CD14-positive monocyte (primary cell): ENCODE measurements at regions not wholly inside any gene's neighbourhood (a gene's known extent, or its start where the extent isn't known, plus 50 kb on each side); places are given as distances from the start of the nearest gene placed in this dataset.
A peak's percentile ranks its signal among the peaks of the same experiment; 100 is the strongest.

Experiments used
- DNase-seq, 3 donors: peaks; one replicate each; pipeline ENCODE4 v3.0.0-alpha.2; 2011 to 2022
- H2AFZ ChIP-seq: 2 replicates; pipeline ENCODE4 v1.6.0; 2012; ENCODE audit warnings: mild to moderate bottlenecking, low read depth, low read length, inconsistent platforms; ENCODE audit not compliant: insufficient read depth, poor library complexity, severe bottlenecking
- H3K27ac ChIP-seq, 2 donors: 1 replicate in 1 of 2; 2 replicates in 1 of 2; pipeline ENCODE4 v1.5.1; 2012 to 2013; ENCODE audit warnings: low read length in 2 of 2, control low read depth in 1 of 2, inconsistent platforms in 1 of 2, low read depth in 1 of 2, mild to moderate bottlenecking in 1 of 2
- H3K27me3 ChIP-seq, 2 donors: one replicate each; pipeline versions ENCODE4 v1.6.0 to v1.6.1; 2011 to 2013; ENCODE audit warnings: low read length in 2 of 2; ENCODE audit not compliant: control insufficient read depth in 2 of 2, insufficient read depth in 2 of 2
- H3K36me3 ChIP-seq, 2 donors: replicated peaks in 1 of 2; 1 replicate in 1 of 2; 2 replicates in 1 of 2; pipeline versions ENCODE4 v1.5.1 to v1.6.1; 2012 to 2013; ENCODE audit warnings: low read length in 2 of 2, control low read depth in 1 of 2, inconsistent platforms in 1 of 2, mild to moderate bottlenecking in 1 of 2; ENCODE audit not compliant: insufficient read depth in 2 of 2, control insufficient read depth in 1 of 2
- H3K4me1 ChIP-seq, 2 donors: 1 replicate in 1 of 2; 2 replicates in 1 of 2; pipeline versions ENCODE4 v1.5.1 to v1.6.1; 2012 to 2013; ENCODE audit warnings: low read length in 2 of 2, control low read depth in 1 of 2, inconsistent platforms in 1 of 2, mild to moderate bottlenecking in 1 of 2, moderate library complexity in 1 of 2; ENCODE audit not compliant: insufficient read depth in 2 of 2, control insufficient read depth in 1 of 2
- H3K4me2 ChIP-seq: replicated peaks from 2 replicates; pipeline ENCODE3; 2012; ENCODE audit warnings: low read length, moderate library complexity, mild to moderate bottlenecking; ENCODE audit not compliant: poor library complexity, severe bottlenecking; ENCODE audit errors: extremely low read depth
- H3K4me3 ChIP-seq, 3 experiments: fragments of 200-600 bp in 1 of 3; sonication (generic) in 1 of 3; replicated peaks in 1 of 3; 1 replicate in 2 of 3; 2 replicates in 1 of 3; pipeline ENCODE4 v1.5.1; 2011 to 2013; ENCODE audit warnings: low read length in 3 of 3, mild to moderate bottlenecking in 3 of 3, control low read depth in 2 of 3, low read depth in 2 of 3, inconsistent platforms in 1 of 3, moderate library complexity in 1 of 3
- H3K79me2 ChIP-seq: 2 replicates; pipeline ENCODE4 v1.6.0; 2012; ENCODE audit warnings: mild to moderate bottlenecking, control low read depth, inconsistent platforms, low read length, moderate library complexity; ENCODE audit not compliant: insufficient read depth
- H3K9ac ChIP-seq: 2 replicates; pipeline ENCODE4 v1.6.0; 2017; ENCODE audit warnings: low read length, mild to moderate bottlenecking; ENCODE audit not compliant: insufficient read depth, poor library complexity, severe bottlenecking
- H3K9me3 ChIP-seq, 2 donors: replicated peaks in 1 of 2; 1 replicate in 1 of 2; 2 replicates in 1 of 2; pipeline versions ENCODE4 v1.5.1 to v1.6.1; 2012 to 2013; ENCODE audit warnings: low read length in 2 of 2, control low read depth in 1 of 2; ENCODE audit not compliant: control insufficient read depth in 1 of 2, insufficient read depth in 1 of 2
- H4K20me1 ChIP-seq: 2 replicates; pipeline ENCODE4 v1.6.0; 2012; ENCODE audit warnings: mild to moderate bottlenecking, low read length, control low read depth, moderate library complexity; ENCODE audit not compliant: insufficient read depth
- H3K27ac Mint-ChIP-seq, 7 donors: one replicate each; pipeline ENCODE4 v1.8.0; 2020; ENCODE audit warnings: mild to moderate bottlenecking in 7 of 7, mixed read lengths in 7 of 7, moderate library complexity in 6 of 7, inconsistent platforms in 2 of 7
- H3K27me3 Mint-ChIP-seq, 3 donors: one replicate each; pipeline ENCODE4 v1.8.0; 2021 to 2022; ENCODE audit warnings: low read depth in 3 of 3, mild to moderate bottlenecking in 3 of 3, mixed read lengths in 3 of 3, moderate library complexity in 3 of 3, inconsistent platforms in 1 of 3
- H3K36me3 Mint-ChIP-seq, 2 donors: one replicate each; pipeline ENCODE4 v1.8.0; 2020; ENCODE audit warnings: mixed read lengths in 2 of 2, inconsistent platforms in 1 of 2, mild to moderate bottlenecking in 1 of 2
- H3K4me1 Mint-ChIP-seq: one replicate; pipeline ENCODE4 v1.8.0; 2020; ENCODE audit warnings: mild to moderate bottlenecking, mixed read lengths
- H3K4me3 Mint-ChIP-seq, 2 donors: one replicate each; pipeline ENCODE4 v1.8.0; 2020; ENCODE audit warnings: mild to moderate bottlenecking in 2 of 2, mixed read lengths in 2 of 2, moderate library complexity in 1 of 2
- H3K9me3 Mint-ChIP-seq, 7 donors: one replicate each; pipeline ENCODE4 v1.8.0; 2020 to 2022; ENCODE audit warnings: mixed read lengths in 7 of 7, mild to moderate bottlenecking in 6 of 7, moderate library complexity in 6 of 7, inconsistent platforms in 2 of 7
- WGBS: methylation state at CpG from one replicate; pipeline ENCODE4 v1.1.5; 2013; ENCODE audit warnings: missing lambda C conversion rate; ENCODE audit not compliant: insufficient coverage; 5-methylcytosine and 5-hydroxymethylcytosine counted together
- intact Hi-C, 2 donors: fragments of 100-400 bp; cut with micrococcal nuclease; formaldehyde crosslinking; loops; one replicate each; pipeline versions ENCODE4 v1.15.0 to v1.15.1; 2023
- TF ChIP-seq, protein P1 (sequence below): fragments of 200-600 bp; IDR thresholded peaks from one replicate; pipeline ENCODE4 v1.8.0; 2022; ENCODE audit warnings: antibody characterized with exemption, mild to moderate bottlenecking

DNA sequence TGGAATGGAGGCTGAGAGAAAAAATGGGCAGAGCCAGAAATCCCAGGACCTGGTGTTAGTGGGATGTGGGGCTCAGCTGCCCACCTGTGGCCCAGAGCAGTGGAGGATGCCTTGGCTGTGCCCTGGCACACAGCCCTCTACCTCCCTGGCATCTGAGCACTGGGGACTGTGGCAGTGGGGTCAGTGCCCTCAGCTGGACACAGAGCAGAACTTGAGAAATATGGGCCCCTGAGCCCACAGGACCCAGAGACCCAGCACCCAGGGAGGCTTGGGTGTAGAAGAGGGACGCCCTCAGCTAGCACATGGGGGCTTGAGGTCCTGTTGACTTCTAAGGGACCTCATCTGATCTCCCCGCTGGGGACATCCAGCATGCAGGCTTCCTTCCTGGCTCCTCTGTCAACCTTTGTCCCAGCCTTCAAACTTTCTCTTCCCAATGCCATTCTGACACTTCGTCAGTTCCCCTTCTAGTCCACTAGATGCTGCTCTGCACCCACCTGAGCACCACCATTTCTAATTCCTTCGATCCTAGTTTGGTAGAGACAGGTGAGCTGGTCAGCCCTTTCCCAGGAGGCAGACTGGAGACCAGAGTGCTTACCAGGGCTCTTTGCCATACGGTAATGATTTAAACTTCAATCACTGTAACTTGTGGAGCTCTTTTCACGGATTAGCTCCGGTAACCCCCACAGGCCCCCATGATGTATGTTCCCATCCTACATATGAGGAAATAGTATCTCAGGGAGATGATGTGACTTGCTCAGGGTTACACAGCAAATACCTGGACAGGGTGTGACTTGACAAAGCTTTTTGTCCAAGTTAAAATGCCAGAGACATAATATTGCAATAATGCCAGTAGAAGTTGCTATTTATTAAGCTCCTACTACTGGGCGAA is 143.7 kb downstream of the ASCL4 start:
- no peak for DNase-seq
- Histone ChIP-seq H3K4me3 (no peak overlapping the region), H2AFZ (no peak overlapping the region), H3K36me3 (no peaks in the 10 kb centered on the region), H4K20me1 (no peaks in the 10 kb centered on the region), H3K9me3 (no peaks in the 10 kb centered on the region), H3K27ac (no peak overlapping the region), H3K27me3 (peaks cover 2 to 12% of the 10 kb centered on the region in 2 donors), H3K9ac (no peak overlapping the region), H3K4me1 (no peaks in the 10 kb centered on the region), H3K79me2 (no peaks in the 10 kb centered on the region), H3K4me2 (no peak overlapping the region)
- Mint-ChIP-seq H3K27me3 (peaks cover 10 to 28% (median 13%) of the 10 kb centered on the region in 3 donors), H3K4me3 (no peak overlapping the region), H3K27ac (no peak overlapping the region), H3K9me3 (peaks cover 0 to under 1% (median 0%) of the 10 kb centered on the region in 7 donors), H3K4me1 (no peaks in the 10 kb centered on the region), H3K36me3 (no peaks in the 10 kb centered on the region)
- 29% methylated on average over 4 of the region's 8 CpGs for WGBS
- TF ChIP-seq, protein P1, sequence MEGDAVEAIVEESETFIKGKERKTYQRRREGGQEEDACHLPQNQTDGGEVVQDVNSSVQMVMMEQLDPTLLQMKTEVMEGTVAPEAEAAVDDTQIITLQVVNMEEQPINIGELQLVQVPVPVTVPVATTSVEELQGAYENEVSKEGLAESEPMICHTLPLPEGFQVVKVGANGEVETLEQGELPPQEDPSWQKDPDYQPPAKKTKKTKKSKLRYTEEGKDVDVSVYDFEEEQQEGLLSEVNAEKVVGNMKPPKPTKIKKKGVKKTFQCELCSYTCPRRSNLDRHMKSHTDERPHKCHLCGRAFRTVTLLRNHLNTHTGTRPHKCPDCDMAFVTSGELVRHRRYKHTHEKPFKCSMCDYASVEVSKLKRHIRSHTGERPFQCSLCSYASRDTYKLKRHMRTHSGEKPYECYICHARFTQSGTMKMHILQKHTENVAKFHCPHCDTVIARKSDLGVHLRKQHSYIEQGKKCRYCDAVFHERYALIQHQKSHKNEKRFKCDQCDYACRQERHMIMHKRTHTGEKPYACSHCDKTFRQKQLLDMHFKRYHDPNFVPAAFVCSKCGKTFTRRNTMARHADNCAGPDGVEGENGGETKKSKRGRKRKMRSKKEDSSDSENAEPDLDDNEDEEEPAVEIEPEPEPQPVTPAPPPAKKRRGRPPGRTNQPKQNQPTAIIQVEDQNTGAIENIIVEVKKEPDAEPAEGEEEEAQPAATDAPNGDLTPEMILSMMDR = peak; percentile 30
- intact Hi-C loops = no loop called here

DNA sequence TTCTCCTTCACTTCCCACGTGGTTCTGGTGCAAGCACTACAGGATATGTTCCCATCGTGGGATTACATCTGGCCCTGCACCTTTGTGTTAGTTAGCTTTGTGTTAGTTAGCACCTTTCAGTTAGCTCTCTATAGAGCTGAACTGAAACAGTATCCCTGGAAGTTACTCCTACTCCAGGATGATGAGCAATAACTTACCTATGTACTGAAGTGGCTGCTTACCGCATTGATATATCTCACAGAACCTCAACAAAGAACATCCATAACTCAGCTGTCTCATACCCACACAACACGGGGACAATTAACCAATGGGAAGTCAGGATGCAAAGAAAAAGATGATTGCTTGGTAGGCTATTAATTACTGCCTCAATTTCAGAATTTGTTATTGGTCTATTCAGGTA is 146.6 kb downstream of the ASCL4 start:
- peaks cover 2 to 5% of the 10 kb centered on the region in 2 donors for H3K27me3 ChIP-seq
- intact Hi-C loops = no loop called here
- DNase-seq = no peak
- Mint-ChIP-seq H3K27ac (no peak overlapping the region), H3K36me3 (no peaks in the 10 kb centered on the region), H3K4me3 (no peak overlapping the region), H3K4me1 (no peaks in the 10 kb centered on the region), H3K27me3 (peaks cover 10 to 26% (median 12%) of the 10 kb centered on the region in 3 donors), H3K9me3 (peaks cover 0 to 2% (median 0%) of the 10 kb centered on the region in 7 donors)
- no peak overlapping the region for H3K4me3 ChIP-seq
- WGBS = no CpG with 5 or more reads among the region's 4 CpGs
- no peaks in the 10 kb centered on the region for H3K4me1 ChIP-seq
- H3K9me3 ChIP-seq = no peaks in the 10 kb centered on the region
- H3K36me3 ChIP-seq = no peaks in the 10 kb centered on the region
- H4K20me1 ChIP-seq = no peaks in the 10 kb centered on the region
- H2AFZ ChIP-seq = no peak overlapping the region
- no peak overlapping the region for H3K9ac ChIP-seq
- no peak overlapping the region for H3K4me2 ChIP-seq
- no peaks in the 10 kb centered on the region for H3K79me2 ChIP-seq
- TF ChIP-seq, protein P1 = no peak
- H3K27ac ChIP-seq = no peak overlapping the region
